C4-2B (cell line): ENCODE measurements at regions not wholly inside any gene's neighbourhood (a gene's known extent, or its start where the extent isn't known, plus 50 kb on each side); places are given as distances from the start of the nearest gene placed in this dataset.

ENCODE experiments used
- CTCF ChIP-seq: fragments of 450-650 bp; conservative IDR thresholded peaks from 2 replicates; pipeline ENCODE4 v1.5.1; 2017; ENCODE audit warnings: mild to moderate bottlenecking
- ZFX ChIP-seq: fragments of 450-650 bp; IDR thresholded peaks from 2 replicates; pipeline ENCODE4 v1.6.1; 2017

- TF ChIP-seq CTCF = no peak
- no peak for TF ChIP-seq ZFX
These were observed 105.4 kb upstream of the FSHB start for GRCh38 chr11:30125456-30125855.
